ENCODE measurements at regions not wholly inside any gene's neighbourhood (a gene's known extent, or its start where the extent isn't known, plus 50 kb on each side); places are given as distances from the start of the nearest gene placed in this dataset.

DNA sequence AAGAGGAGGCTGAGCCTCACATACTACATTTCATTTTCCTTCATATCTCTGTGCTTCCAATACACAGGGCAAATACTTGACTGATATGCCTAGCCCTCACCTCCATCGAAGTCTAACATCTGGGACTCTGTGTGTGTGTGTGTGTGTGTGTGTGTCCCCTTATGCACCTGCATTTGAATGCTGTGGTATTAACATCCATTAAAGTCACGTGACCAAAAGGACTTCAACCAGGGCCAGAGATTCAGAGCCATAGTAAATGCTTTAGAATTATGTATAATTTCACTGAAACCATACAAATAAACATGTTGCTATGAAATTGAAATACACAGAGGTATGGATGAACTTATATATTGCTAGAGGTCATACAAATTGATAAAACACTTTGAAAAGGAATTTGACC lies 165.8 kb upstream of the SEMA6D start:
- no peak for FAIRE-seq
- no peak for ATAC-seq
- H3K9me3 ChIP-seq = no peaks in the 10 kb centered on the region
- no peaks in the 10 kb centered on the region for H3K4me1 ChIP-seq
- no peak overlapping the region for H3K4me2 ChIP-seq
- ChIA-PET POLR2A (no interaction called here), CTCF (no interaction called here)
- no peak for TF ChIP-seq SREBF2 (IDR thresholded peaks at IDR 0.05)
- TF ChIP-seq HDAC2 (IDR thresholded peaks at IDR 0.05) = no peak
- TF ChIP-seq FOXS1 (CRISPR knock-in tag; IDR thresholded peaks at IDR 0.05) = no peak
- TF ChIP-seq SMC3 (IDR thresholded peaks at IDR 0.05) = no peak
- TF ChIP-seq HOXA7 (CRISPR knock-in tag; IDR thresholded peaks at IDR 0.05) = no peak
- no peak for TF ChIP-seq KDM1A (IDR thresholded peaks at IDR 0.05; ENCODE audit: low read depth)
- TF ChIP-seq ZFP36 (IDR thresholded peaks at IDR 0.05; ENCODE audit: borderline replicate concordance, partially characterized antibody) = no peak
- TF ChIP-seq CBX8 (IDR thresholded peaks at IDR 0.05) = no peak
- TF ChIP-seq NFE2L2 (conservative IDR thresholded peaks at IDR 0.05; ENCODE audit: low read length) = no peak
- TF ChIP-seq CHD4 (IDR thresholded peaks at IDR 0.05; ENCODE audit: borderline replicate concordance) = no peak
- no peak for TF ChIP-seq HEYL (CRISPR knock-in tag; IDR thresholded peaks at IDR 0.05)
- TF ChIP-seq REST (IDR thresholded peaks at IDR 0.05) = no peak
- no peak for TF ChIP-seq RAD21 (conservative IDR thresholded peaks at IDR 0.05 in 1 of 2, IDR thresholded peaks at IDR 0.05 in 1 of 2)
- TF ChIP-seq MAZ (IDR thresholded peaks at IDR 0.05; ENCODE audit: borderline replicate concordance, low read depth, low read length) = no peak
- 3% methylated on average over 2 of the region's 2 CpGs for WGBS (ENCODE audit: missing lambda C conversion rate)
- DNase-seq (ENCODE audit: low read depth in 1 of 2, low spot score in 1 of 2) = no peak
- no peak overlapping the region for H3K27ac ChIP-seq
- H3K4me3 ChIP-seq = no peak overlapping the region

GRCh38 chr15:47552978-47553608 lies 164.2 kb upstream of the SEMA6D start:
- FAIRE-seq = no peak
- H3K9me3 ChIP-seq = no peaks in the 10 kb centered on the region
- WGBS (ENCODE audit: missing lambda C conversion rate) = 62% methylated on average over 10 of the region's 10 CpGs

More at GRCh38 chr15:47552978-47553608, 164.2 kb upstream of the SEMA6D start:
- POLR2A ChIA-PET = no interaction called here
- H3K27ac ChIP-seq = no peak overlapping the region
- DNase-seq (ENCODE audit: low read depth in 1 of 2, low spot score in 1 of 2) (no peak), ATAC-seq (no peak)
- CTCF ChIA-PET = no interaction called here
- H3K4me1 ChIP-seq = no peaks in the 10 kb centered on the region
- H3K4me2 ChIP-seq = no peak overlapping the region
- H3K4me3 ChIP-seq = no peak overlapping the region
- TF ChIP-seq EHMT2 (IDR thresholded peaks at IDR 0.05; ENCODE audit: low read depth) (no peak), RNF2 (IDR thresholded peaks at IDR 0.05; ENCODE audit: borderline replicate concordance, low read depth) (no peak), KDM1A (IDR thresholded peaks at IDR 0.05; ENCODE audit: low read depth) (no peak), BCL3 (IDR thresholded peaks at IDR 0.05) (no peak), POLR2AphosphoS2 (conservative IDR thresholded peaks at IDR 0.05; ENCODE audit: low read length) (no peak), CBX8 (IDR thresholded peaks at IDR 0.05) (no peak), TP53 (CRISPR knock-in tag; IDR thresholded peaks at IDR 0.05) (no peak), SMC3 (IDR thresholded peaks at IDR 0.05) (no peak), MAZ (IDR thresholded peaks at IDR 0.05; ENCODE audit: borderline replicate concordance, low read depth, low read length) (no peak), HES2 (IDR thresholded peaks at IDR 0.05) (no peak), PHF8 (IDR thresholded peaks at IDR 0.05; ENCODE audit: borderline replicate concordance, low read depth) (no peak), CHD2 (IDR thresholded peaks at IDR 0.05; ENCODE audit: low read length, partially characterized antibody) (no peak), JUNB (IDR thresholded peaks at IDR 0.05) (no peak), NFE2L2 (conservative IDR thresholded peaks at IDR 0.05; ENCODE audit: low read length) (no peak), HOXB13 (CRISPR knock-in tag; IDR thresholded peaks at IDR 0.05; ENCODE audit: low read depth) (no peak), ZFP36 (IDR thresholded peaks at IDR 0.05; ENCODE audit: borderline replicate concordance, partially characterized antibody) (no peak)
- TF ChIP-seq, protein P1, sequence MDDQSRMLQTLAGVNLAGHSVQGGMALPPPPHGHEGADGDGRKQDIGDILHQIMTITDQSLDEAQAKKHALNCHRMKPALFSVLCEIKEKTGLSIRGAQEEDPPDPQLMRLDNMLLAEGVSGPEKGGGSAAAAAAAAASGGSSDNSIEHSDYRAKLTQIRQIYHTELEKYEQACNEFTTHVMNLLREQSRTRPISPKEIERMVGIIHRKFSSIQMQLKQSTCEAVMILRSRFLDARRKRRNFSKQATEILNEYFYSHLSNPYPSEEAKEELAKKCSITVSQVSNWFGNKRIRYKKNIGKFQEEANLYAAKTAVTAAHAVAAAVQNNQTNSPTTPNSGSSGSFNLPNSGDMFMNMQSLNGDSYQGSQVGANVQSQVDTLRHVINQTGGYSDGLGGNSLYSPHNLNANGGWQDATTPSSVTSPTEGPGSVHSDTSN (IDR thresholded peaks at IDR 0.05) = no peak
- TF ChIP-seq, protein P2, sequence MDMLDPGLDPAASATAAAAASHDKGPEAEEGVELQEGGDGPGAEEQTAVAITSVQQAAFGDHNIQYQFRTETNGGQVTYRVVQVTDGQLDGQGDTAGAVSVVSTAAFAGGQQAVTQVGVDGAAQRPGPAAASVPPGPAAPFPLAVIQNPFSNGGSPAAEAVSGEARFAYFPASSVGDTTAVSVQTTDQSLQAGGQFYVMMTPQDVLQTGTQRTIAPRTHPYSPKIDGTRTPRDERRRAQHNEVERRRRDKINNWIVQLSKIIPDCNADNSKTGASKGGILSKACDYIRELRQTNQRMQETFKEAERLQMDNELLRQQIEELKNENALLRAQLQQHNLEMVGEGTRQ (IDR thresholded peaks at IDR 0.05) = no peak
- TF ChIP-seq, protein P3, sequence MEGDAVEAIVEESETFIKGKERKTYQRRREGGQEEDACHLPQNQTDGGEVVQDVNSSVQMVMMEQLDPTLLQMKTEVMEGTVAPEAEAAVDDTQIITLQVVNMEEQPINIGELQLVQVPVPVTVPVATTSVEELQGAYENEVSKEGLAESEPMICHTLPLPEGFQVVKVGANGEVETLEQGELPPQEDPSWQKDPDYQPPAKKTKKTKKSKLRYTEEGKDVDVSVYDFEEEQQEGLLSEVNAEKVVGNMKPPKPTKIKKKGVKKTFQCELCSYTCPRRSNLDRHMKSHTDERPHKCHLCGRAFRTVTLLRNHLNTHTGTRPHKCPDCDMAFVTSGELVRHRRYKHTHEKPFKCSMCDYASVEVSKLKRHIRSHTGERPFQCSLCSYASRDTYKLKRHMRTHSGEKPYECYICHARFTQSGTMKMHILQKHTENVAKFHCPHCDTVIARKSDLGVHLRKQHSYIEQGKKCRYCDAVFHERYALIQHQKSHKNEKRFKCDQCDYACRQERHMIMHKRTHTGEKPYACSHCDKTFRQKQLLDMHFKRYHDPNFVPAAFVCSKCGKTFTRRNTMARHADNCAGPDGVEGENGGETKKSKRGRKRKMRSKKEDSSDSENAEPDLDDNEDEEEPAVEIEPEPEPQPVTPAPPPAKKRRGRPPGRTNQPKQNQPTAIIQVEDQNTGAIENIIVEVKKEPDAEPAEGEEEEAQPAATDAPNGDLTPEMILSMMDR (IDR thresholded peaks at IDR 0.05) = no peak

Measured in A549 (cell line).